Transverse colon (tissue), 4 donors: ENCODE measurements at regions not wholly inside any gene's neighbourhood (a gene's known extent, or its start where the extent isn't known, plus 50 kb on each side); places are given as distances from the start of the nearest gene placed in this dataset.

Source experiments
- DNase-seq: peaks from one replicate; pipeline ENCODE4 v3.0.0-alpha.2; 2019
- H3K27ac ChIP-seq, 4 donors: fragments of 200-600 bp; sonication (generic); 2 replicates each; pipeline ENCODE4 v1.5.1; 2016 to 2018; ENCODE audit warnings: inconsistent platforms in 4 of 4
- H3K27me3 ChIP-seq: fragments of 200-600 bp; sonication (generic); 2 replicates; pipeline ENCODE4 v1.5.1; 2017; ENCODE audit warnings: inconsistent platforms
- H3K36me3 ChIP-seq, 4 donors: fragments of 200-600 bp; sonication (generic); 2 replicates each; pipeline ENCODE4 v1.5.1; 2017 to 2019; ENCODE audit warnings: inconsistent platforms in 4 of 4
- H3K4me1 ChIP-seq, 4 donors: fragments of 200-600 bp; sonication (generic); 2 replicates each; pipeline ENCODE4 v1.5.1; 2017 to 2020; ENCODE audit warnings: inconsistent platforms in 4 of 4
- H3K4me3 ChIP-seq, 4 donors: fragments of 200-600 bp; sonication (generic); 1 replicate in 1 of 4; 2 replicates in 3 of 4; pipeline versions ENCODE4 v1.5.1 to v1.6.1; 2017 to 2019; ENCODE audit warnings: inconsistent platforms in 4 of 4
- H3K9me3 ChIP-seq, 2 donors: fragments of 200-600 bp; sonication (generic); 2 replicates each; pipeline ENCODE4 v1.5.1; 2017 to 2019; ENCODE audit warnings: inconsistent platforms in 2 of 2
- EP300 ChIP-seq: sonication (generic); formaldehyde crosslinking; IDR thresholded peaks from one replicate; pipeline ENCODE4 v1.6.1; 2017; ENCODE audit warnings: antibody characterized with exemption, low read depth
- POLR2A ChIP-seq: fragments of 450-650 bp; IDR thresholded peaks from one replicate; pipeline ENCODE4 v1.6.1; 2016; ENCODE audit warnings: antibody characterized with exemption, mild to moderate bottlenecking, moderate library complexity
- POLR2AphosphoS5 ChIP-seq, 3 donors: sonication (generic); formaldehyde crosslinking; IDR thresholded peaks; one replicate each; pipeline ENCODE4 v1.6.1; 2016; ENCODE audit warnings: antibody characterized with exemption in 3 of 3
- WGBS, 2 donors: methylation state at CpG; one replicate each; pipeline ENCODE4 v1.1.5; 2018; ENCODE audit warnings: low coverage in 1 of 2; 5-methylcytosine and 5-hydroxymethylcytosine counted together
- in situ Hi-C, 4 donors: fragments of 200-750 bp; cut with MboI; loops; one replicate each; pipeline versions ENCODE4 v1.15.0 to v1.15.1; 2017; ENCODE audit warnings: low sequenced_read_pairs in 3 of 4, low pct_ligation_motif_present in 1 of 4, low pct_unique_long_range_greater_than_20kb in 1 of 4
- intact Hi-C: fragments of 100-400 bp; cut with DNase I; formaldehyde crosslinking; loops from one replicate; pipeline ENCODE4 v1.15.1; 2023; ENCODE audit warnings: low total_unique reads
- TF ChIP-seq, protein P1 (sequence below), 5 experiments: fragments of 200-600 bp in 3 of 5; fragments of 450-650 bp in 2 of 5; sonication (generic) in 3 of 5; IDR thresholded peaks; 1 replicate in 2 of 5; 2 replicates in 3 of 5; pipeline ENCODE4 v1.5.1; 2016 to 2017; ENCODE audit warnings: antibody characterized with exemption in 5 of 5, inconsistent platforms in 3 of 5, mild to moderate bottlenecking in 2 of 5, moderate library complexity in 1 of 5

DNA sequence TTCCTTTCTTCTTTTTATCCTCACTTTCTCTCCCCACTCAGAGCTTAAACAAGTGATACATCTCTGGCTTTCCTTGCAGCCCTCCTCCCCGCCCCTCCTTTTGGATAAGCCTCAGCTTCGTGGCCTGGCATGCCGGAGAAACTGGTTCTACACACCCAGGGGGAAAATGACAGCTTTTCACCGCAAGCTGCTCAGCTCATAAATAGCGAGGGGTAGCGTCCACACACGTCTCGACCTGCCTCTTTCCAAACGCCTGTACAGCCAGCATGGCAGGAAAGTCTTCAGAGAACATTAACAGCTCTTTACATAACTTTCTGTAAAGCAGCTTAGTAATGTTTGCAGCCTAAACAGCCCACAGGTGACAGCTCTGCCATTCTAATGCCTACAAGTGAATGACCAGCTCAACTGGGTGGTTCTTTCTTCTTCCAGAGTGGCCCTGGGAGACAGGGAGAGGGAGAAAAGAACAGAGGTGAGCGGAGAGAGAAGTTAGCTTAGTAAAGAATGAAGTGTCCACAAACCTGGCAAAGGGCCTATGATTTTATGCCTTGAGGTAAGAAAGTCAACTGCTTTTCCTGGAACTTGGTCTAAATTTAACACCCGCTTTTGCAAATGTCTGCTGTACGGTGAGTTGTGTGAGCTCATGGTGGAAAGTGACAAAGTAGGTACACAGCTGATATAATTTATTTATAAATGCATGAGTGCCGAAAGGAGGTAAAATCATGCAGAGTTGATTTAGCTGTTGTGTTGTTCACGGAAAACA, 251.5 kb downstream of the TFAP2A start:
- no peak for DNase-seq
- no peaks in the 10 kb centered on the region for H3K36me3 ChIP-seq
- H3K4me1 ChIP-seq: no peaks in the 10 kb centered on the region
- H3K4me3 ChIP-seq: no peak overlapping the region
- WGBS, 2 donors: 47 to 72% methylated on average over 5 to 14 of the region's 14 CpGs
- no peaks in the 10 kb centered on the region for H3K9me3 ChIP-seq
- in situ Hi-C loops: no loop called here
- no peak overlapping the region for H3K27ac ChIP-seq
- no peaks in the 10 kb centered on the region for H3K27me3 ChIP-seq
- intact Hi-C loops: no loop called here
- TF ChIP-seq, protein P1, sequence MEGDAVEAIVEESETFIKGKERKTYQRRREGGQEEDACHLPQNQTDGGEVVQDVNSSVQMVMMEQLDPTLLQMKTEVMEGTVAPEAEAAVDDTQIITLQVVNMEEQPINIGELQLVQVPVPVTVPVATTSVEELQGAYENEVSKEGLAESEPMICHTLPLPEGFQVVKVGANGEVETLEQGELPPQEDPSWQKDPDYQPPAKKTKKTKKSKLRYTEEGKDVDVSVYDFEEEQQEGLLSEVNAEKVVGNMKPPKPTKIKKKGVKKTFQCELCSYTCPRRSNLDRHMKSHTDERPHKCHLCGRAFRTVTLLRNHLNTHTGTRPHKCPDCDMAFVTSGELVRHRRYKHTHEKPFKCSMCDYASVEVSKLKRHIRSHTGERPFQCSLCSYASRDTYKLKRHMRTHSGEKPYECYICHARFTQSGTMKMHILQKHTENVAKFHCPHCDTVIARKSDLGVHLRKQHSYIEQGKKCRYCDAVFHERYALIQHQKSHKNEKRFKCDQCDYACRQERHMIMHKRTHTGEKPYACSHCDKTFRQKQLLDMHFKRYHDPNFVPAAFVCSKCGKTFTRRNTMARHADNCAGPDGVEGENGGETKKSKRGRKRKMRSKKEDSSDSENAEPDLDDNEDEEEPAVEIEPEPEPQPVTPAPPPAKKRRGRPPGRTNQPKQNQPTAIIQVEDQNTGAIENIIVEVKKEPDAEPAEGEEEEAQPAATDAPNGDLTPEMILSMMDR (IDR thresholded peaks at IDR 0.05): no peak
- TF ChIP-seq EP300 (no peak), POLR2A (no peak), POLR2AphosphoS5 (IDR thresholded peaks at IDR 0.05) (no peak)

DNA sequence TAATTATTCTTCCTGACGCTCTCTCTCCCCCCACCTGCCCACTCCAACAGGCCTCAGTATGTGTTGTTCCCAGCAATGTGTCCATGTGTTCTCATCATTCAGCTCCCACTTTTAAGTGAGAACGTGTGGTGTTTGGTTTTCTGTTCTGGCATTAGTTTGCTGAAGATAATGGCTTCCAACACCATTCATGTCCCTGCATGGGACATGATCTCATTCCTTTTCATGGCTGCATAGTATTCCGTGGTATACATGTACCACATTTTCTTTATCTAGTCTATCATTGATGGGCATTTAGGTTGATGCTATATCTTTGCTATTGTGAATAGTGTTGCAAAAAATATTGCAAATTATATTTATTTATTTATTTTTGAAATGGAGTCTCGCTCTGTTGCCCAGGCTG, 258.0 kb downstream of the TFAP2A start:
- H3K9me3 ChIP-seq: no peaks in the 10 kb centered on the region
- intact Hi-C loops: no loop called here
- no peak for DNase-seq
- TF ChIP-seq EP300 (no peak), POLR2AphosphoS5 (IDR thresholded peaks at IDR 0.05) (no peak), POLR2A (no peak)
- TF ChIP-seq, protein P1 (IDR thresholded peaks at IDR 0.05): no peak
- H3K4me1 ChIP-seq: no peaks in the 10 kb centered on the region
- no peaks in the 10 kb centered on the region for H3K27me3 ChIP-seq
- H3K27ac ChIP-seq: no peak overlapping the region
- H3K4me3 ChIP-seq: no peak overlapping the region
- no peaks in the 10 kb centered on the region for H3K36me3 ChIP-seq
- in situ Hi-C loops: no loop called here
- WGBS, 2 donors: 75 to 86% methylated on average over 3 to 4 of the region's 4 CpGs

- no peaks in the 10 kb centered on the region for H3K36me3 ChIP-seq
- H3K9me3 ChIP-seq: no peaks in the 10 kb centered on the region
- H3K4me3 ChIP-seq: no peak overlapping the region
- H3K27me3 ChIP-seq: no peaks in the 10 kb centered on the region
- no peak for DNase-seq
- intact Hi-C loops: no loop called here
- in situ Hi-C loops: no loop called here
- H3K4me1 ChIP-seq: no peaks in the 10 kb centered on the region
- no peak for TF ChIP-seq EP300
- TF ChIP-seq POLR2A: no peak
- TF ChIP-seq POLR2AphosphoS5 (IDR thresholded peaks at IDR 0.05): no peak
- TF ChIP-seq, protein P1 (IDR thresholded peaks at IDR 0.05): no peak
- H3K27ac ChIP-seq: no peak overlapping the region
Observed at GRCh38 chr6:10154251-10154650, 260.6 kb downstream of the TFAP2A start.

GRCh38 chr6:10151144-10151915, 263.5 kb downstream of the TFAP2A start:
- no peak for DNase-seq
- no peaks in the 10 kb centered on the region for H3K4me1 ChIP-seq
- no peak overlapping the region for H3K4me3 ChIP-seq
- WGBS, 2 donors: 77 to 78% methylated on average over 6 of the region's 6 CpGs
- no peaks in the 10 kb centered on the region for H3K27me3 ChIP-seq
- H3K27ac ChIP-seq: no peak overlapping the region
- TF ChIP-seq EP300 (no peak), POLR2A (no peak), POLR2AphosphoS5 (IDR thresholded peaks at IDR 0.05) (no peak)
- TF ChIP-seq, protein P1 (IDR thresholded peaks at IDR 0.05): no peak
- intact Hi-C loops (no loop called here), in situ Hi-C loops (no loop called here)
- H3K9me3 ChIP-seq: no peaks in the 10 kb centered on the region
- no peaks in the 10 kb centered on the region for H3K36me3 ChIP-seq
